ENCODE measurements at regions not wholly inside any gene's neighbourhood (a gene's known extent, or its start where the extent isn't known, plus 50 kb on each side); places are given as distances from the start of the nearest gene placed in this dataset.

GRCh38 chr7:153628406-153628805 is 423.8 kb upstream of the DPP6 start:
- Histone ChIP-seq H3K27ac (no peak overlapping the region), H3K4me1 (no peaks in the 10 kb centered on the region), H3K27me3 (no peaks in the 10 kb centered on the region), H3K36me3 (no peaks in the 10 kb centered on the region), H3K4me3 (no peak overlapping the region), H3K9me3 (no peaks in the 10 kb centered on the region)
- intact Hi-C loops (cut with DNase I; ENCODE audit: low total_unique reads) (no loop called here), in situ Hi-C loops (cut with MboI; ENCODE audit: low sequenced_read_pairs in 4 of 4) (no loop called here)
- ATAC-seq (no peak), DNase-seq (no peak)
- TF ChIP-seq CTCF (IDR thresholded peaks at IDR 0.05 in 4 of 5, conservative IDR thresholded peaks at IDR 0.05 in 1 of 5), result no peak
- TF ChIP-seq POLR2A (IDR thresholded peaks at IDR 0.05), result no peak

- ATAC-seq (no peak), DNase-seq (no peak)
- intact Hi-C loops (cut with DNase I; ENCODE audit: low total_unique reads) (no loop called here), in situ Hi-C loops (cut with MboI; ENCODE audit: low sequenced_read_pairs in 4 of 4) (no loop called here)
- H3K4me3 ChIP-seq, result no peak overlapping the region
- H3K36me3 ChIP-seq, result no peaks in the 10 kb centered on the region
- H3K4me1 ChIP-seq, result no peaks in the 10 kb centered on the region
- H3K27me3 ChIP-seq, result no peaks in the 10 kb centered on the region
- H3K27ac ChIP-seq, result no peak overlapping the region
- no peaks in the 10 kb centered on the region for H3K9me3 ChIP-seq
- TF ChIP-seq POLR2A (IDR thresholded peaks at IDR 0.05) (no peak), CTCF (IDR thresholded peaks at IDR 0.05 in 4 of 5, conservative IDR thresholded peaks at IDR 0.05 in 1 of 5) (no peak)
These were observed 423.4 kb upstream of the DPP6 start for GRCh38 chr7:153628825-153629224.

GRCh38 chr7:153638821-153639435 is 413.3 kb upstream of the DPP6 start:
- Histone ChIP-seq H3K9me3 (peaks cover 0 to 7% (median 0%) of the 10 kb centered on the region in 3 donors), H3K4me1 (no peaks in the 10 kb centered on the region), H3K4me3 (no peak overlapping the region), H3K27ac (no peak overlapping the region), H3K36me3 (no peaks in the 10 kb centered on the region), H3K27me3 (no peaks in the 10 kb centered on the region)
- no peak for ATAC-seq
- in situ Hi-C loops (cut with MboI; ENCODE audit: low sequenced_read_pairs in 4 of 4) (no loop called here), intact Hi-C loops (cut with DNase I; ENCODE audit: low total_unique reads) (no loop called here)
- TF ChIP-seq POLR2A (IDR thresholded peaks at IDR 0.05), result no peak
- no peak for TF ChIP-seq CTCF (IDR thresholded peaks at IDR 0.05 in 4 of 5, conservative IDR thresholded peaks at IDR 0.05 in 1 of 5)
- no peak for DNase-seq

DNA sequence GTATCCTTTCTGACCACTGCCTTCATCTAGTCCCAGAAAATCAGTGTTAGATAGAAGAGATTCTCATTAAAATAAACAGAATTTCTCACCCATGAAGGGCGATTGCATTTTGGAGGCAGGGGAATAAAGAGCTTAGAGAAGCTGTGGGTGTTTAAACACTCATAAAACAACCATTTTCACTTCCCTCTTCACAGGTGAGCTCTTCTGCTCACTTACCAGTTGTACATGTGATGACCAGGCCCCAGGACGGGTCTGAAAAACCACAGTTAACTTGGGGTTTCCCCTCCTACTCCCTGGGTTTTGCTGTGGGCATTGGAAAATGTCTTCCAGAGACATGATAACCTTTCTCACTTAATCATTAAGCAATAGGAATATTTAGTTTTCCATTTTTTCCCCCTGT is 411.6 kb upstream of the DPP6 start:
- TF ChIP-seq POLR2A (IDR thresholded peaks at IDR 0.05) (no peak), CTCF (IDR thresholded peaks at IDR 0.05 in 4 of 5, conservative IDR thresholded peaks at IDR 0.05 in 1 of 5) (no peak)
- Histone ChIP-seq H3K36me3 (no peaks in the 10 kb centered on the region), H3K4me1 (no peaks in the 10 kb centered on the region), H3K9me3 (peaks cover 0 to 7% (median 0%) of the 10 kb centered on the region in 3 donors), H3K27me3 (no peaks in the 10 kb centered on the region), H3K27ac (no peak overlapping the region), H3K4me3 (no peak overlapping the region)
- in situ Hi-C loops (cut with MboI; ENCODE audit: low sequenced_read_pairs in 4 of 4), result no loop called here
- no peak for DNase-seq
- intact Hi-C loops (cut with DNase I; ENCODE audit: low total_unique reads), result no loop called here
- ATAC-seq, result no peak

DNA sequence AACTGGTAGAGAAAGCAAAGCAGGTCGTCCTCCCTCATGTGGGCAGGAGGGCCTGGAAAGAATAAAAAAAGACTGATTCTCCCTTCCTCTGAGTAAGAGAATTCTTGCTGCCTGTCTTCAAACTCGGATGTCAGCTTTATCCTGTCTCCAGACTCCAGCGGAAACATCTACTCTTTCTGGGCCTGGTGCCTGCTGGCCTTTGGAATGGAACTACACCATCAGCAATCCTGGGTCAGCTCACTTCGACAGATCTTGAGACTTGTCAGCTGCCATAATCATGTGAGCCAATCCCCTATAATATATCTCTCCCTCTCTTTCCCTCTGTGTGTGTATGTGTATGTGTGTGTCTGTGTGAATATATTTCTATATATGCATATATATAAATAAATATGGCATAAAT is 411.0 kb upstream of the DPP6 start:
- DNase-seq (no peak), ATAC-seq (no peak)
- H3K4me3 ChIP-seq, result no peak overlapping the region
- TF ChIP-seq CTCF (IDR thresholded peaks at IDR 0.05 in 4 of 5, conservative IDR thresholded peaks at IDR 0.05 in 1 of 5) (no peak), POLR2A (IDR thresholded peaks at IDR 0.05) (no peak)
- no peaks in the 10 kb centered on the region for H3K4me1 ChIP-seq
- peaks cover 0 to 7% (median 0%) of the 10 kb centered on the region in 3 donors for H3K9me3 ChIP-seq
- intact Hi-C loops (cut with DNase I; ENCODE audit: low total_unique reads), result no loop called here
- no peaks in the 10 kb centered on the region for H3K36me3 ChIP-seq
- in situ Hi-C loops (cut with MboI; ENCODE audit: low sequenced_read_pairs in 4 of 4), result no loop called here
- no peak overlapping the region for H3K27ac ChIP-seq
- H3K27me3 ChIP-seq, result no peaks in the 10 kb centered on the region

Measured in gastrocnemius medialis (tissue), 4 donors.